T-helper 2 cell (primary cell): ENCODE measurements at regions not wholly inside any gene's neighbourhood (a gene's known extent, or its start where the extent isn't known, plus 50 kb on each side); places are given as distances from the start of the nearest gene placed in this dataset.

Experiments
- DNase-seq, 5 experiments: peaks; one replicate each; pipeline versions ENCODE4 v3.0.0 to v3.0.0-alpha.2; 2012 to 2022

- DNase-seq, result no peak
These were observed 67.7 kb upstream of the DRGX start for GRCh38 chr10:49463605-49464004.

- DNase-seq, result no peak
These were observed 63.0 kb upstream of the DRGX start for GRCh38 chr10:49458869-49459268.

DNA sequence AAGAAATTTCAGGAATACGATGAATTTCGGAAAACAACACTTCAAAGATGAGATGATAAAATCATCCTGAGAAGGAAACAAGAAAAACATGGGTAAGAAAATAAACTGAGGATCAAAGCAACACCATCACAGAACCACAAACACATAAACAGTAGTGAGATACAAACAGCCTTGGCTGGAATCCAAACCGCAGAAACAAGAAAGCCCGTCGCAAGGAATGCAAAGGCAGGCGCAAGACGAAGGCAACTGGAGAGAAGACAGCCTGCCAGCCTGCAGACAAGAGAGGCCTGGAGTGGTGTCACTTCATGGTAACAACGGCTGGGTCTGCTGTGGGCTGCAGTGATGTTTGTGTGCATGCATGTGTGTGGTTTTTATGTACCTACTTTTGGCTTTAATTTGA lies 61.8 kb upstream of the DRGX start:
- DNase-seq, result peak in 1 of 5 experiments; percentile 33

GRCh38 chr10:49448924-49449323 lies 53.0 kb upstream of the DRGX start:
- peak in 1 of 5 experiments; percentile 28 for DNase-seq

- DNase-seq, result peak in 1 of 5 experiments; percentile 29
These were observed 50.1 kb upstream of the DRGX start for GRCh38 chr10:49446031-49446430.
